ENCODE measurements at regions not wholly inside any gene's neighbourhood (a gene's known extent, or its start where the extent isn't known, plus 50 kb on each side); places are given as distances from the start of the nearest gene placed in this dataset.

- DNase-seq (ENCODE audit: low spot score): no peak
- in situ Hi-C loops (cut with HindIII; ENCODE audit: low sequenced_read_pairs): no loop called here
Observed at GRCh38 chr14:101464310-101464983, 96.8 kb upstream of the DIO3 start.

DNA sequence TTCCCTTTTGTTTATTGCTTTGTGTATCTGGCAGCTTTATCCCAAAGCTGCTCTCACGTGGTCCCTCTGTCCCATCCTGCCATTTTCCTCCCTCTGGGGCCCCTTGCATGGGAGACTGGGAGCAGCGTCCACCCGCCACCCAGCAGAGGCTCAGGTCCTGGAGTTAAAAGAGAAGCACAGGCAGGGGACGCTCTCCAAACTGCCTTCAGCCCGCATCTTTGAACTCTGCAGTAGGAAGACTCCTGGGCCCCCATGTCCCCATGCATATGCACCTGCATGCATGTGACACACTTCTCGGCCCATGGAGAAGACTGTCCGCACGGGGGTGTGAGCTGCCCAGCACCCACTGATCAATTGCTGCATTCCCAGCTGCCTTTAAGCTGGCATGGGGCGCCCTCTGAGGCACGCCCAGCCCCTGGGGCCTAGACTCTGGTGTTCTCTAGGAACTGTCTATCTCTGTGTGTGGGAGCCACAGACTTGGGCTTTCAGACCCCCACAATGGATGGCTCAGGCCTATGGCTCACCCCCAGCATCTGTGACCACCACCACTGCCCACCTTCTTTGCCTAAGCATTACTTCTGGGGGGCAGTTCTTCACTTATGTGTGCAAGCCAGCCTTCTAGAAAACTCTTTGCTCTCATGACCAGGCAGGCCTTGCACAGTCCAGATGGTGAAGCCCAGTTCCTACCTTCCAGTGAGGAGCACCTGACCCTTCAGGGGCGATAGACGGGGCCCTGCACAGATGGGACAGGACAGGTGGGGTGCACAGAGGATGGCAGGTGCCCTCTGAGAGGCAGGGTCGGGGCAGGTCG lies 96.1 kb upstream of the DIO3 start:
- no peak for DNase-seq (ENCODE audit: low spot score)
- in situ Hi-C loops (cut with HindIII; ENCODE audit: low sequenced_read_pairs): no loop called here

GRCh38 chr14:101465795-101466448 lies 95.4 kb upstream of the DIO3 start:
- in situ Hi-C loops (cut with HindIII; ENCODE audit: low sequenced_read_pairs): no loop called here
- no peak for DNase-seq (ENCODE audit: low spot score)

- in situ Hi-C loops (cut with HindIII; ENCODE audit: low sequenced_read_pairs): no loop called here
- DNase-seq (ENCODE audit: low spot score): no peak
Observed at GRCh38 chr14:101466456-101467180, 94.7 kb upstream of the DIO3 start.

DNA sequence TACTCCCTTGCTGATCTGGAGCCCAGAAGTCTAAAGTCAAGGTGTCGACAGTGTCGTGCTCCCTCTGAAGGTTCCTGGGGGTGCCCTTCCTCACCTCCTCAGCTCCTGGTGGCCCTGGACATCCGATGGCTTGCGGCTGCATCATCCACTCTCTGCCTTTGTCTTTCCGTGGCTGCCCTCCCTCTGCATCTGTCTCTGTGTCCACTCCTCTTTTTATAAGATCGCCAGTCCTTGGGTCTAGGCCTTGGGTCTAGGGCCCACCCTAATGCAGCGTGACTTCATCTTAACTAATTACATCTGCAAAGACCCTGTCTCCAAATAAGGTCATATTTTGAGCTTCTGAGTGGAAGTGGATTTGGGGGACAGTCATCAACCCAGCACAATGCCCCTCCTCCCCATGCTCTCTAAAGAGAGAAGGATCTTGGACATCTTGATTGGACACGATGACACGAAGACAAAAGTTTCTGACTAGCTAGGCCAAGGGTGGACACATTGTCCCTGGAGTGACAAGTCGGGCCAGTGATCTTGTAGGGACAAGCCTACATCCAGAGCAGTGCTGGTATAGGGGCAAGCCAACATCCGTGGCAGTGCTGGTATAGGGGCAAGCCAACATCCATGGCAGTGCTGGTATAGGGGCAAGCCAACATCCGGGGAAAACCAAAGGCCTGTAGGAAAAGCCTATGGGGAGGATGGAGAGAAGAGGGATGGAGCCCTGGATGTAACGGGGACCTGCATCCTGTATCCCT lies 93.9 kb upstream of the DIO3 start:
- in situ Hi-C loops (cut with HindIII; ENCODE audit: low sequenced_read_pairs): no loop called here
- DNase-seq (ENCODE audit: low spot score): no peak

- no peak for DNase-seq (ENCODE audit: low spot score)
- in situ Hi-C loops (cut with HindIII; ENCODE audit: low sequenced_read_pairs): no loop called here
Observed at GRCh38 chr14:101469382-101470247, 91.7 kb upstream of the DIO3 start.

DNA sequence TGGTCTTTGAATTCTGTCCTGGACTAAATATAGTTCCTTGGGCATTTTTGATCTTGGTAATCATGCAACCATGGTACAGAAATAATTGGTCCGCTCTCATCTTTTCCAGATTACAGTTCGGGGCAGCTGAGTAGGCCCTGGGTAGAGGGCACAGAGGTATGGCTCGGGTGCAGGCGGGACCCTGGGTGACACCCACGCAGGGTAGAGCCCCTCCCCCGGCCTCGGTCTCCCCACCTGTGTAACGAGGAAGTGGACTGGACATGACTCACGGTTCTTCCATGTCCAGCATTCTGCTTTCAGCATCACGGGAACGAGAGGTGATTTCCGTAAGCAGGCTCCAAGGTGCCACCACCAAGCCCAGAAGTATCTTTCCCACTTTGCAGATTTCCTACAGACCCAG lies 91.0 kb upstream of the DIO3 start:
- in situ Hi-C loops (cut with HindIII; ENCODE audit: low sequenced_read_pairs): no loop called here

GRCh38 chr14:101471723-101472517 lies 89.4 kb upstream of the DIO3 start:
- in situ Hi-C loops (cut with HindIII; ENCODE audit: low sequenced_read_pairs): no loop called here
- DNase-seq (ENCODE audit: low spot score): no peak

More for the DNA sequence above, 91.0 kb upstream of the DIO3 start:
- no peak for DNase-seq (ENCODE audit: low spot score)

GRCh38 chr14:101472518-101472849 lies 88.8 kb upstream of the DIO3 start:
- DNase-seq (ENCODE audit: low spot score): no peak
- in situ Hi-C loops (cut with HindIII; ENCODE audit: low sequenced_read_pairs): no loop called here

DNA sequence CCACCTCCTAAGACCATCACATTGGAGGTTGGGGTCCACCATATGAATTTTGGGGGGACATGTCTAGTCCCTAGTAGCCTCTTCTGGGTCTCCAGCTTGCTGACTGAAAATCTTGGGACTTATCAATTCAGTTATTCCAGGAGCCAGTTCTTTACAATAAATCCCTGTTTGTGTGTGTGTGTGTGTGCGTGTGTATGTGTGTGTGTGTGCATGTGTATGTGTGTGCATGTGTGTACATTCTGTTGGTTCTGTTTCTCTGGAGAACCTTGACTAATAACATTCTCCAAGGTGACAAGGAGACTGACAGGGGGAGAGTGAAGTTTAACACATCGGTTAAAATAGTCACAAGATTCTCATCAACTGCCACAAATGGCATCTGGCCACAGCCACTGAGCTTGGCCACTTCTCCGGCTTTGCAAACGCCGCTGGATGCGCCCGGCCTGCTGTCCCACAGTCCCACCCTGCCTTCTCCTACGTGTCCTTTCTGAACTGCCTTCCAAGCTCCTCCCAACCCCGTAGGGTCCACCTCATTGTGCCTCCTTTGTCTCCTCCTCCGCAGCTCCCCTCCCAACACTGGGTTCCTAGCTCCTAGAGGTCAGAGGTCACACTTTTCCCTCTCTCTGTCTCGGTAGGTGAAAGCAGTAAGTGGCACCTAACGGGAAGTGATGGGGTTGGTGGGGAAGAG lies 88.1 kb upstream of the DIO3 start:
- in situ Hi-C loops (cut with HindIII; ENCODE audit: low sequenced_read_pairs): no loop called here
- no peak for DNase-seq (ENCODE audit: low spot score)

DNA sequence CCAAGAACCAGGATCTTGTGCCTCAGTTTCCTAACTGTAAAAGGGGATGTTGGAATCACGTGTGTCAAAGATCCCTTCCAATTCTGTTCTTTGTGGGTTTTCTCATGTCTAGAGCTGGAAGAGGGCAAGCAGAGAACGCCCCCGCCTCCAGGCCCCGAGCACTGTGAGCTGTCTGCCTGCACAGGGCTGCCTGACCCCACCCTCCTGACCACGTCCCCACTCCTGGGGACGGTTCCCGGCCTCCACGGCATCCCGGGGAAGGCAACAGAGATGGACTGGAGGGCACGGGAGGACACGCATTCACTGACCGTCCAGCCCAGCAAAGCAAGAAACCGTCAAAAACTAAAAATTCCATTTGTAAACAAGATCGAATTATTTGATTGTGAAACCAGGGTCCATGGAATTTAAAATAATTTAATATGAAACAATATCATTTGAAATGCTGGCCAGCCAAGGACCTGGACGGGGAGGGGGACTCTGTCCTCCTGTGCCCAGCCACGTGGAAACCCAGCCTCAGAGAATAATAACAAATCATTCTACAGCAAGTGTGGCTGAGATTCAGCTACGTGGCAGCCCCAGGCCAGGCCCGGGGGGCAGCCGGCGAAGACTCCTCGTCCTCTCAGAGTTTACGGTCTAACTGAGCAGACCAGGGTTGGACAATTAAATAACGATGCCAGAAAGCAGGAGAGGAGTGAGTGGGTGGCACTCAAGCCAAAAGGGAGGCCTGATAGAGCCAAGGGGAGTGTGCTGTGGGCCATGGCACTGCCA lies 87.3 kb upstream of the DIO3 start:
- in situ Hi-C loops (cut with HindIII; ENCODE audit: low sequenced_read_pairs): no loop called here
- no peak for DNase-seq (ENCODE audit: low spot score)

- no peak for DNase-seq (ENCODE audit: low spot score)
- in situ Hi-C loops (cut with HindIII; ENCODE audit: low sequenced_read_pairs): no loop called here
Observed at GRCh38 chr14:101474563-101475455, 86.5 kb upstream of the DIO3 start.

DNA sequence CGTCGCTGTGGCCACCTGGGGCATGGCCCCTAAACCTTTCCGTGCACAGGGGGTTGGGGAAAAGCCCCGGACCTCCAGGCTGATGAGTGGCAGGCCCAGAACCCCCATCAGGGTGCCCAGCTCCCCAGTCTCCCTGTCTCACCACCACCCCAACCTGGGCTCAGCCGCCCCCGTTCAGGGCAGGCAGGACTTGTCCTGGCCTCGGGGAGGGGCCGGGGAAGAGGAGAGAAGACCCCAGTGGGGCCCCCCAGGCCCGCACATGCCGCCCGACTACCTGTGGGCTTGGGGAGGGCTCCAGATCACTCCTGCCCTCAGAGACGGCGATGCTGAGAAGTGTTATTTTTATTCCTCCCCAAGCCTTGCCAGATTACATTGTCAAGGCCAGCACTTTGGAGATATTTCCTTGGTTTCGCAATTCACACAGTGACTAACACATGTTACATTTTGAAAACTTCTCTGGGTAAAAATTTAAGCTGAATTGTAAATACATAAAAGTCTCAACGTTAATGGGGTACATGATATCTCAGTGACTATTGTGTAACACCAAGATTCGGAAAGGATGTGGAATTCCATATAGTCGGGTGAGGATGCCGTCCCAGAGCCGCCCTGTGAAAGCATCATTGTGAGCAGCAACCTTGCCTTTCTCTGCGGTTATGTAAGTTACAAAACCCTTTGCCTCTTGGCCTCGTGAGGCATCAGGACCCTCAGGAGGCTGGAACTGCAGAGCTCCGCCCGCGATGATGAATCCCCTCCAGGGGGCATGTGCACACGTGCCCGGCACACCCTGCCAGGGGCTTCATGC lies 85.6 kb upstream of the DIO3 start:
- in situ Hi-C loops (cut with HindIII; ENCODE audit: low sequenced_read_pairs): no loop called here
- DNase-seq (ENCODE audit: low spot score): no peak

GRCh38 chr14:101476258-101476915 lies 84.9 kb upstream of the DIO3 start:
- in situ Hi-C loops (cut with HindIII; ENCODE audit: low sequenced_read_pairs): no loop called here
- no peak for DNase-seq (ENCODE audit: low spot score)

All from G401 (cell line).